Transverse colon (tissue), 3 donors: ENCODE measurements at regions not wholly inside any gene's neighbourhood (a gene's known extent, or its start where the extent isn't known, plus 50 kb on each side); places are given as distances from the start of the nearest gene placed in this dataset.

Experiments
- POLR2A ChIP-seq: fragments of 450-650 bp; IDR thresholded peaks from one replicate; pipeline ENCODE4 v1.6.1; 2016; ENCODE audit warnings: antibody characterized with exemption, mild to moderate bottlenecking, moderate library complexity
- TF ChIP-seq, protein P1 (sequence below), 5 experiments: fragments of 200-600 bp in 3 of 5; fragments of 450-650 bp in 2 of 5; sonication (generic) in 3 of 5; IDR thresholded peaks; 1 replicate in 2 of 5; 2 replicates in 3 of 5; pipeline ENCODE4 v1.5.1; 2016 to 2017; ENCODE audit warnings: antibody characterized with exemption in 5 of 5, inconsistent platforms in 3 of 5, mild to moderate bottlenecking in 2 of 5, moderate library complexity in 1 of 5

DNA sequence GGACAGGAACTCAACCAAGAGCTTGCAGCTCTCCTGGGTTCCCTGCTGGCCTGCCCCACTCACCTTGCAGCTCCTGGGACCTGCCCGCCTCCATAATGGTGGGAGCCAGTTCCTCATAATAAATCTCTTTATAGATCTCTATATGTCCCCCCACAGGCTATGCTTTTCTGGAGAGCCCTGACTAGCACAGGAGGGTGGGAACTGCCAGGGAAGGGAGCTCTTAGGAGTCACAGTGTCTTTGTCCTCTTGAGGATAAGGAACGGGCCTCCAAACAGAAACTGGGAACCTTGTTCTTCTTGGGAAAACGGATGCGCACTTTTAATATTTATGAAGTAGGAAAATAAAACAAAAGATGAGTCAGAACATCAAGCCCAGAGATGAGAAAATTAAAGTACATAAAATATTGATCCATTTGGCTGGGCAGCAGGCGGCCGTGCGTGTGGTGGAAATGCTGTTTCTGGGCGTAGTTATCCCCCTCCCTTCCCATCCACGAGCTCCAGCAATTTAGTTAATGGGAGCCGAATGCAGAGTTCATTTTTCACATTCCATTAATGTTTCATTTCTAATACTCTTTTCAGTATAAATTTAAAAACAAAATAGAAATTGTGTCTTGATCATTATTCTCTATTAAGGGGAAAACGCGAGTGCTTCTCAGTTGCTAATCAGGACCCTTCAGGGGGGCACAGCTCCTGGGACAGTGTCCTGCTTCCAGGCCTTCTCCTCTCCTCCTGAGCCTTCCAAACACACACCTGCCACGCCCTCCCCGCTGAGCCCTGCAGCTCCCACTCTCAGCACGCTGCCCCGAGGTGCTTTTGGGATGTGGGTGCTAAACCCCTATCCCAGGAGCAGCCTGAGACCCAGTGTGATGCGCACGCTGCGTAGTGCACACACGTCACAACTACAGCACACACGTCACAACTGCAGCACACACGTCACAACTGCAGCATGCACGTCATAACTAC is 323.3 kb upstream of the AJAP1 start:
- TF ChIP-seq, protein P1, sequence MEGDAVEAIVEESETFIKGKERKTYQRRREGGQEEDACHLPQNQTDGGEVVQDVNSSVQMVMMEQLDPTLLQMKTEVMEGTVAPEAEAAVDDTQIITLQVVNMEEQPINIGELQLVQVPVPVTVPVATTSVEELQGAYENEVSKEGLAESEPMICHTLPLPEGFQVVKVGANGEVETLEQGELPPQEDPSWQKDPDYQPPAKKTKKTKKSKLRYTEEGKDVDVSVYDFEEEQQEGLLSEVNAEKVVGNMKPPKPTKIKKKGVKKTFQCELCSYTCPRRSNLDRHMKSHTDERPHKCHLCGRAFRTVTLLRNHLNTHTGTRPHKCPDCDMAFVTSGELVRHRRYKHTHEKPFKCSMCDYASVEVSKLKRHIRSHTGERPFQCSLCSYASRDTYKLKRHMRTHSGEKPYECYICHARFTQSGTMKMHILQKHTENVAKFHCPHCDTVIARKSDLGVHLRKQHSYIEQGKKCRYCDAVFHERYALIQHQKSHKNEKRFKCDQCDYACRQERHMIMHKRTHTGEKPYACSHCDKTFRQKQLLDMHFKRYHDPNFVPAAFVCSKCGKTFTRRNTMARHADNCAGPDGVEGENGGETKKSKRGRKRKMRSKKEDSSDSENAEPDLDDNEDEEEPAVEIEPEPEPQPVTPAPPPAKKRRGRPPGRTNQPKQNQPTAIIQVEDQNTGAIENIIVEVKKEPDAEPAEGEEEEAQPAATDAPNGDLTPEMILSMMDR (IDR thresholded peaks at IDR 0.05): no peak
- TF ChIP-seq POLR2A: no peak
